PC-9 (cell line): ENCODE measurements at regions not wholly inside any gene's neighbourhood (a gene's known extent, or its start where the extent isn't known, plus 50 kb on each side); places are given as distances from the start of the nearest gene placed in this dataset.

ENCODE experiments used
- BruUV-seq: library from RNA; stranded (reverse); fragments of 400-500 nt; replicated peaks from 2 replicates; lab custom pipeline; 2021; lab: Mats Ljungman, UMichigan
- CTCF ChIA-PET: fragments of 300-600 bp; sonication (Branson Sonifier 250); formaldehyde crosslinking; loops from one replicate; lab custom pipeline; 2022; ENCODE audit warnings: antibody characterized with exemption; lab: Charles Lee
- POLR2A ChIA-PET: fragments of 300-600 bp; sonication (Branson Sonifier 250); formaldehyde crosslinking; loops from one replicate; lab custom pipeline; 2022; ENCODE audit warnings: antibody characterized with exemption; ENCODE audit not compliant: unreplicated experiment; lab: Charles Lee
- DNase-seq, 2 experiments: peaks; one replicate each; pipeline versions ENCODE4 v3.0.0 to v3.0.0-alpha.2; 2015 to 2022; ENCODE audit warnings: mixed read lengths in 1 of 2
- H2AFZ ChIP-seq: fragments of 200-600 bp; sonication (generic); 2 replicates; pipeline ENCODE4 v1.8.1; 2017; ENCODE audit warnings: antibody characterized with exemption
- H3F3A ChIP-seq: fragments of 200-600 bp; sonication (generic); 2 replicates; pipeline ENCODE4 v1.8.1; 2017; ENCODE audit warnings: antibody characterized with exemption, mild to moderate bottlenecking, low read depth; ENCODE audit not compliant: insufficient read depth
- H3K27ac ChIP-seq: fragments of 200-600 bp; sonication (generic); 2 replicates; pipeline ENCODE4 v1.6.1; 2016; ENCODE audit warnings: mixed run types
- H3K27me3 ChIP-seq: fragments of 200-600 bp; sonication (generic); 2 replicates; pipeline ENCODE4 v1.6.1; 2016; ENCODE audit warnings: low read depth, mixed run types; ENCODE audit not compliant: insufficient read depth
- H3K36me3 ChIP-seq: fragments of 200-600 bp; sonication (generic); 2 replicates; pipeline ENCODE4 v1.6.1; 2016; ENCODE audit warnings: low read depth, mixed run types
- H3K4me1 ChIP-seq: fragments of 200-600 bp; sonication (generic); replicated peaks from 2 replicates; pipeline ENCODE4 v1.6.1; 2016; ENCODE audit warnings: mixed run types; ENCODE audit not compliant: insufficient read depth
- H3K4me2 ChIP-seq: fragments of 200-600 bp; sonication (generic); 2 replicates; pipeline ENCODE4 v1.6.1; 2017; ENCODE audit warnings: mixed run types
- H3K4me3 ChIP-seq: fragments of 200-600 bp; sonication (generic); 2 replicates; pipeline ENCODE4 v1.6.1; 2016; ENCODE audit warnings: mixed run types
- H3K79me2 ChIP-seq: fragments of 200-600 bp; sonication (generic); 2 replicates; pipeline ENCODE4 v1.6.1; 2017; ENCODE audit warnings: low read depth, mixed run types
- H3K9me2 ChIP-seq: fragments of 200-600 bp; sonication (generic); 2 replicates; pipeline ENCODE4 v1.8.1; 2017; ENCODE audit warnings: mild to moderate bottlenecking; ENCODE audit not compliant: insufficient read depth
- H3K9me3 ChIP-seq: fragments of 200-600 bp; sonication (generic); 2 replicates; pipeline ENCODE4 v1.8.1; 2016; ENCODE audit warnings: low read depth; ENCODE audit not compliant: insufficient read depth
- H4K20me1 ChIP-seq: fragments of 200-600 bp; sonication (generic); 2 replicates; pipeline ENCODE4 v1.8.1; 2017; ENCODE audit not compliant: insufficient read depth
- CTCF ChIP-seq: fragments of 200-600 bp; sonication (generic); conservative IDR thresholded peaks from 2 replicates; pipeline ENCODE4 v1.6.1; 2017; ENCODE audit warnings: mixed run types, antibody characterized with exemption, mild to moderate bottlenecking, moderate library complexity
- EZH2 ChIP-seq: fragments of 200-600 bp; sonication (generic); IDR thresholded peaks from 2 replicates; pipeline ENCODE4 v1.8.0; 2017; ENCODE audit warnings: antibody characterized with exemption, low read depth
- intact Hi-C: fragments of 100-400 bp; cut with micrococcal nuclease; formaldehyde crosslinking; loops from one replicate; pipeline ENCODE4 v1.10.0; 2022; ENCODE audit not compliant: unreplicated experiment

- TF ChIP-seq CTCF (no peak), EZH2 (no peak)
- ChIA-PET CTCF (interaction anchor here (0.6 kb wide), 1 partner anchor 156 kb away, joined by 3 read pairs; no protein-coding TSS in a partner anchor), POLR2A (interaction anchor here (0.5 to 1.0 kb wide), 4 partner anchors 54 to 510 kb away, joined by 3 to 4 read pairs (median 3); no protein-coding TSS in a partner anchor)
- Histone ChIP-seq H3K27me3 (no peaks in the 10 kb centered on the region), H4K20me1 (no peaks in the 10 kb centered on the region), H3K4me2 (peak overlapping the region; percentile 18), H3K9me3 (no peaks in the 10 kb centered on the region), H3K36me3 (no peaks in the 10 kb centered on the region), H3F3A (peaks cover 22% of the 10 kb centered on the region; the same call in 1 of the 2 replicates), H3K79me2 (no peaks in the 10 kb centered on the region), H3K27ac (no peak overlapping the region), H2AFZ (no peak overlapping the region), H3K4me3 (no peak overlapping the region), H3K9me2 (no peaks in the 10 kb centered on the region), H3K4me1 (peaks cover 46% of the 10 kb centered on the region)
- no TSS peak for BruUV-seq
- DNase-seq = peak; percentile 79 to 95
- intact Hi-C loops = loop anchor here (1.0 to 2.0 kb wide), 2 partner anchors 50 to 174 kb away; partner anchors contain the start of gene CTIF
Measured at GRCh38 chr18:48488388-48488850, 50.4 kb upstream of the CTIF start.

- no peak overlapping the region for H2AFZ ChIP-seq
- H3K79me2 ChIP-seq = no peaks in the 10 kb centered on the region
- H3K4me3 ChIP-seq = no peak overlapping the region
- no peaks in the 10 kb centered on the region for H3K27me3 ChIP-seq
- H3K4me2 ChIP-seq = 0 out of 2 replicates have a peak overlapping the region, but pooled peaks have one; percentile 4
- no TSS peak for BruUV-seq
- H3K9me2 ChIP-seq = no peaks in the 10 kb centered on the region
- no peaks in the 10 kb centered on the region for H3K36me3 ChIP-seq
- peaks cover 14% of the 10 kb centered on the region; the same call in 1 of the 2 replicates for H3F3A ChIP-seq
- H3K27ac ChIP-seq = 0 out of 2 replicates have a peak overlapping the region, but pooled peaks have one; percentile 21
- CTCF ChIA-PET = no interaction called here
- peaks cover 32% of the 10 kb centered on the region for H3K4me1 ChIP-seq
- no peaks in the 10 kb centered on the region for H3K9me3 ChIP-seq
- TF ChIP-seq CTCF (no peak), EZH2 (no peak)
- intact Hi-C loops = no loop called here
- H4K20me1 ChIP-seq = no peaks in the 10 kb centered on the region
- peak in 1 of 2 experiments; percentile 62 for DNase-seq
- POLR2A ChIA-PET = no interaction called here
Measured at GRCh38 chr18:48486754-48487153, 52.1 kb upstream of the CTIF start.

- Histone ChIP-seq H3K27ac (no peak overlapping the region), H3K4me2 (no peak overlapping the region), H3K9me2 (no peaks in the 10 kb centered on the region), H3K4me1 (peaks cover 32% of the 10 kb centered on the region), H3F3A (peaks cover 14% of the 10 kb centered on the region; the same call in 1 of the 2 replicates), H2AFZ (no peak overlapping the region), H3K27me3 (no peaks in the 10 kb centered on the region), H3K36me3 (no peaks in the 10 kb centered on the region), H3K9me3 (no peaks in the 10 kb centered on the region), H3K4me3 (no peak overlapping the region), H3K79me2 (no peaks in the 10 kb centered on the region), H4K20me1 (no peaks in the 10 kb centered on the region)
- ChIA-PET POLR2A (no interaction called here), CTCF (no interaction called here)
- no peak for DNase-seq
- TF ChIP-seq CTCF (no peak), EZH2 (no peak)
- no TSS peak for BruUV-seq
- intact Hi-C loops = no loop called here
Measured at GRCh38 chr18:48485828-48486405, 52.9 kb upstream of the CTIF start.
